Neural crest cell (in vitro differentiated cells): ENCODE measurements at regions not wholly inside any gene's neighbourhood (a gene's known extent, or its start where the extent isn't known, plus 50 kb on each side); places are given as distances from the start of the nearest gene placed in this dataset.

Source experiments
- DNase-seq: peaks from one replicate; pipeline ENCODE4 v3.0.0; 2021; ENCODE audit warnings: low read depth, mixed read lengths, low spot score
- H3K27ac Mint-ChIP-seq: one replicate; pipeline ENCODE4 v1.8.0; 2021; ENCODE audit warnings: mild to moderate bottlenecking, mixed read lengths; ENCODE audit not compliant: unreplicated experiment
- H3K27me3 Mint-ChIP-seq: 2 replicates; pipeline ENCODE4 v1.8.0; 2021; ENCODE audit warnings: low read depth, mild to moderate bottlenecking, mixed read lengths
- H3K36me3 Mint-ChIP-seq: 2 replicates; pipeline ENCODE4 v1.8.0; 2021; ENCODE audit warnings: low read depth, mild to moderate bottlenecking, mixed read lengths
- H3K4me1 Mint-ChIP-seq: 2 replicates; pipeline ENCODE4 v1.8.0; 2021; ENCODE audit warnings: mixed read lengths
- H3K4me3 Mint-ChIP-seq: one replicate; pipeline ENCODE4 v1.8.0; 2021; ENCODE audit warnings: mild to moderate bottlenecking, mixed read lengths
- H3K9me3 Mint-ChIP-seq: 2 replicates; pipeline ENCODE4 v1.8.0; 2021; ENCODE audit warnings: mixed read lengths
- TF ChIP-seq, protein P1 (sequence below): fragments of 200-600 bp; sonication (generic); conservative IDR thresholded peaks from 2 replicates; pipeline ENCODE4 v1.5.0; 2021; ENCODE audit warnings: antibody characterized with exemption, mild to moderate bottlenecking

DNA sequence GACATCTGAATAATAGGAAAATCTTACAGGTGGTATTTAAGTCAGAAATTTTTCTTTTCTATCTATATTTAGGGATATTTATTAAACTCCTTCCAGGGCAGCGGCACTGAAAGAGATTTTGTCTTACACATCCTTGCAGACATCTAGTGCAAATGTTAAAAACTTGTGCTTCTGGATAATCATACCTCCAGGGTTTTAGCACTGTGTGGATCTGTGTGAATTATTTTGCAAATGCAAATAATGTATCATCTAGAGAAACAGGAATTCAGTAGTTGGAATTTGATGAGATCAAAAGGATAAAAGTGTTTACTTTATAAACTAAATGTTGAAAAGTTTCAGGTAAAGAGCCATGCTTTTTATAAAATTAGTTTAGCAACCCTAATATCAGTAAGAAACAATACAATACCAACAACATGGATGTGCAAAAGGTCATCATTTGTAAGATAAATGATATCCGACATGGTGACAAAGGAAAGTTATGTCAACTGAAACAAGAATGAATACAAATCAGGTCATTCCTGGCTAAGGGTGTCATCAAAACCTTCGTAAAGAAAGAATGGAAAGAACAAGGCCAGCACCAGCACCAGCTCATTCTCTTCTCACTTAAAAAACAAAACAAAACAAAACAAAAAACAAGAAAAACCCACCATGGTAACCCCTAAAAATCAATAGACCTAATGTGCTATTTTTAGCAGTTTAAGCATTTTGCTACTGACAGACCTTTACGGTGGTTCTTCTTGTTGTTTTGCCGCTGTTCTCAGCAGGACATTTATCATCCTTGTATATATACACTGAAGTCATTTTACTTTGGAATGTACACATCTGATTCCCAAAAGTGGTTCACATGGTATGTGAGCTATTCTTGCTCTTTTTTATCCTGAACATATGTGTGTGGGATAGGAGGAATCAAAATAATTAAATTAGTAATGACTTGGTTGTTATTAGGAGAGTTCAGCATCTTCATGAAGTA lies 219.7 kb upstream of the NDST3 start:
- Mint-ChIP-seq H3K27ac (no peak overlapping the region), H3K4me3 (no peak overlapping the region), H3K27me3 (no peaks in the 10 kb centered on the region), H3K4me1 (peaks cover 33% of the 10 kb centered on the region), H3K36me3 (no peaks in the 10 kb centered on the region), H3K9me3 (peaks cover 3% of the 10 kb centered on the region)
- DNase-seq = no peak
- TF ChIP-seq, protein P1, sequence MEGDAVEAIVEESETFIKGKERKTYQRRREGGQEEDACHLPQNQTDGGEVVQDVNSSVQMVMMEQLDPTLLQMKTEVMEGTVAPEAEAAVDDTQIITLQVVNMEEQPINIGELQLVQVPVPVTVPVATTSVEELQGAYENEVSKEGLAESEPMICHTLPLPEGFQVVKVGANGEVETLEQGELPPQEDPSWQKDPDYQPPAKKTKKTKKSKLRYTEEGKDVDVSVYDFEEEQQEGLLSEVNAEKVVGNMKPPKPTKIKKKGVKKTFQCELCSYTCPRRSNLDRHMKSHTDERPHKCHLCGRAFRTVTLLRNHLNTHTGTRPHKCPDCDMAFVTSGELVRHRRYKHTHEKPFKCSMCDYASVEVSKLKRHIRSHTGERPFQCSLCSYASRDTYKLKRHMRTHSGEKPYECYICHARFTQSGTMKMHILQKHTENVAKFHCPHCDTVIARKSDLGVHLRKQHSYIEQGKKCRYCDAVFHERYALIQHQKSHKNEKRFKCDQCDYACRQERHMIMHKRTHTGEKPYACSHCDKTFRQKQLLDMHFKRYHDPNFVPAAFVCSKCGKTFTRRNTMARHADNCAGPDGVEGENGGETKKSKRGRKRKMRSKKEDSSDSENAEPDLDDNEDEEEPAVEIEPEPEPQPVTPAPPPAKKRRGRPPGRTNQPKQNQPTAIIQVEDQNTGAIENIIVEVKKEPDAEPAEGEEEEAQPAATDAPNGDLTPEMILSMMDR = no peak

DNA sequence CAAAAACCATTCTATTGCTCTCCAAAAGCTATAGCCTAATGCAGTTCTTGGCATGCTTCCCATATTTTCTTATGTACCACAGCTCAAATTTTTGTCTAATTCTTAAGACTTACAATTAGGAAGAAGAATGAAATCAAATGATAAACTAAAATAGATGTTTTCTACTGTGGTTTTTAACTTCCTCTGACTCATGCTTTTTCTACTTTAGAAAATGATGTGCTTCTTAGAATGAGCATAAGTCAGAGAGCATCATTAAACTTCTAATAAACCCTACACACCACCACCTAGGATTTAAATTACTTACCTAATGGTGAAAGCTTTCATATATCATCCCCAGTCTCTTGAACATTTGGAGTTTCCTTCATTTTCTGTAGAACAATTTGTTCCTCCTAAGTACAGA lies 217.0 kb upstream of the NDST3 start:
- no peaks in the 10 kb centered on the region for H3K27me3 Mint-ChIP-seq
- TF ChIP-seq, protein P1 = no peak
- no peak overlapping the region for H3K4me3 Mint-ChIP-seq
- no peaks in the 10 kb centered on the region for H3K36me3 Mint-ChIP-seq
- H3K27ac Mint-ChIP-seq = no peak overlapping the region
- DNase-seq = no peak
- peaks cover 25% of the 10 kb centered on the region for H3K4me1 Mint-ChIP-seq
- no peaks in the 10 kb centered on the region for H3K9me3 Mint-ChIP-seq

DNA sequence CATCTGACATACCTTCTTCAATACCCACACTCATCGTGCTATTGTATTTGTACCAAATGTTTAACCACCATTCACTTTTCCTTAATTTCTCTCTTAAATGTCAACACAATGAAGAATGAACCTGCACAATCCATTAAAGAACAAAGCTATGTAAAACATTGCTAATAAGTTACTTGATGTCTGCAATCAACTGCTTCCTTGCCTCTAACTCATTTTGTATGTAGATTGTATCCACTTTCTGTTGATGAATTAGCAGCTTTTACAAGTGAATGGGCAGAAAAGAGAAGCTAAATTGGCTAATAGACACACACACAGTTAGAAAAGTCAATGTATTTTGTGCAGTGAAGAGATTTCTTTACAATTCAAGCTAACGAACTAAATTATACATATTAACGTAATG lies 212.5 kb upstream of the NDST3 start:
- no peaks in the 10 kb centered on the region for H3K9me3 Mint-ChIP-seq
- no peaks in the 10 kb centered on the region for H3K36me3 Mint-ChIP-seq
- TF ChIP-seq, protein P1 = no peak
- H3K27ac Mint-ChIP-seq = no peak overlapping the region
- H3K4me3 Mint-ChIP-seq = no peak overlapping the region
- no peaks in the 10 kb centered on the region for H3K27me3 Mint-ChIP-seq
- no peak for DNase-seq
- H3K4me1 Mint-ChIP-seq = no peaks in the 10 kb centered on the region

DNA sequence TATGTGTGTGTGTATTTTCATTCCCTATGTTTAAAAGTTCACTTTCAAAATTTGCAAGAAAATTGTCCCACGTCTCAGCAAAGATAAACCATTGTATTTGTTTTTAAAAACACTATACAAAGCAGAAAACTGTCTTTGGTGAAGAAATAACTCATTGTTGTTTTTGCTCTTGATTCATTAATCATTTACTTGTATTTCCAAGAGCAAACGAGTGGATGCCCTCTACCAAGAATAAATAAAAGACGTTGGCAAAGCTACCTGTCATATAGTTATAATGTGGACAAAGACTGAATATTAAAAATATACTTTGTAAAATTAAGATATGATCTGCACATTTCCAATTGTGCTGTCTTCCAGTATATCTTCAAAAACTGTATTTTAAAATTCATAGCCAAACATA lies 210.9 kb upstream of the NDST3 start:
- Mint-ChIP-seq H3K4me3 (no peak overlapping the region), H3K9me3 (no peaks in the 10 kb centered on the region), H3K36me3 (no peaks in the 10 kb centered on the region), H3K4me1 (no peaks in the 10 kb centered on the region), H3K27me3 (no peaks in the 10 kb centered on the region), H3K27ac (no peak overlapping the region)
- TF ChIP-seq, protein P1 = no peak
- DNase-seq = no peak

DNA sequence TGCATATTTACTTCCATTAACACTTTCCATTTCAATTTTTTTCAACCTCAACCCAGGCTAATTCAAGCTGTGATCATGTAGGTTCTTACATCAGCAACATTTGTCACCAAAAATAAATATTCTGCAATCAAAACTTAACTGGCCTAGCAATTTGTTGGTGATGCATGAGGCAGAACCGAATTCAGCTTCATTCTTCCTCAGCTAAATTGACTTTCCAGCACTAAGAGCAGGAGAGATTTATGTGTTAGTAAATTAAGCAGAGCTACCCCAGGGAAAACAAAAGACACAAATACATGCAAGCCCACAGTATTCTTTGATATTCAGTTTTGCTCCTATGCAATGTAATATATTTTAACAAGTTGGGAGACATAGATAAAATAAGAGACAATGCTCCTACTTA lies 208.7 kb upstream of the NDST3 start:
- DNase-seq = no peak
- TF ChIP-seq, protein P1 = no peak
- Mint-ChIP-seq H3K27ac (no peak overlapping the region), H3K36me3 (no peaks in the 10 kb centered on the region), H3K9me3 (peaks cover 4% of the 10 kb centered on the region), H3K27me3 (no peaks in the 10 kb centered on the region), H3K4me1 (peaks cover 6% of the 10 kb centered on the region), H3K4me3 (no peak overlapping the region)
